ENCODE measurements at regions not wholly inside any gene's neighbourhood (a gene's known extent, or its start where the extent isn't known, plus 50 kb on each side); places are given as distances from the start of the nearest gene placed in this dataset.
A peak's percentile ranks its signal among the peaks of the same experiment; 100 is the strongest.
"Not testable (repeated sequence)": the region's sequence is repeated elsewhere in the genome, so short reads cannot be mapped to it uniquely, and the experiment has no call there.

DNA sequence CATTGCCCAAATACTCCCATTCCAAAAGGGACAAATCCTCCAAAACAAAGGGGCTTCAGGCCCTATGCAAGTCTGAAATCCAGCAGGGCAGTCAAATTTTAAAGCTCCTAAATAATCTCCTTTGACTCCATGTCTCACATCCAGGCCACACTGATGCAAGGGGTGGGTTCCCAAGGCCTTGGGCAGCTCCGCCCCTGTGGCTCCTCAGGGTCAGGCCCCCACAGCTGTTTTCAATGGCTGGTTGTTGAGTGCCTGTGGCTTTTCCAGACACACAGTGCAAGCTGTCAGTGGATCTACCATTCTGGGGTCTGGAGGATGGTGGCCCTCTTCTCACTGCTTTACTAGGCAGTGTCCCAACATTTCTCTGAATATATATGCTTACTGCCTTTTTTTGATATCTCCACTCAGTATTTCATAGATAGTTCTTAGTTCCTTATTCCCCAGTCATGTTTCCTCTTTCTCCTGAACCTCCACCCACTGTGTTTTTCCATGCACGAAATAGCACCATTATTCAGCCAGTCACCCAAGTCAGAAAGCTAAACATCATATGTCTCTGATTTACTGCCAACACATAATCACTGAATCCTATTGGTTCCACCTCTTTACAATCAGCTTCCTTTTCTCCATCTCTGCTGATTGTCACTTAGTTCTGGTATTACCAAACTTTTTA, 172.6 kb upstream of the CACNA2D1 start:
- no peak for TF ChIP-seq JUND (IDR thresholded peaks at IDR 0.05; ENCODE audit: low read depth)
- DNase-seq (ENCODE audit: low read depth in 1 of 2, low spot score in 1 of 2) = no peak
- in situ Hi-C loops (cut with HindIII; ENCODE audit: low pct_unique_long_range_greater_than_20kb, low sequenced_read_pairs) = no loop called here

DNA sequence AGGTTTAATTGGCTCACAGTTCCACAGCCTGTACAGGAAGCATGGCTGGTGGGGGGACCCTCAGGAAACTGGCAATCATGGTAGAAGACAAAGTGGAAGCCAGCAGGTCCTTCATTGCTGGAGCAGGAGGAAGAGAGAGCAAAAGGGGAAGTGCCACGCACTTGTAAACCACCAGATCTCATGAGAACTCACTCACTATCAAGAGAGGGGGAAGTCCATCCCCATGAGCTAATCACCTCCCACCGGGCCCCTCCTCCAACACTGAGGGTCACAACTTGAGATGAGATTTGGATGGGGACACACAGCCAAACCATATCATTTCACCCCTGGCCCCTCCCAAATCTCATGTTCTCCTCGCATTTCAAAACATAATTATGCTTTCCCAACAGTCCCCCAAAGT, 171.9 kb upstream of the CACNA2D1 start:
- TF ChIP-seq JUND (IDR thresholded peaks at IDR 0.05; ENCODE audit: low read depth) = no peak
- no peak for DNase-seq (ENCODE audit: low read depth in 1 of 2, low spot score in 1 of 2)
- in situ Hi-C loops (cut with HindIII; ENCODE audit: low pct_unique_long_range_greater_than_20kb, low sequenced_read_pairs) = no loop called here

DNA sequence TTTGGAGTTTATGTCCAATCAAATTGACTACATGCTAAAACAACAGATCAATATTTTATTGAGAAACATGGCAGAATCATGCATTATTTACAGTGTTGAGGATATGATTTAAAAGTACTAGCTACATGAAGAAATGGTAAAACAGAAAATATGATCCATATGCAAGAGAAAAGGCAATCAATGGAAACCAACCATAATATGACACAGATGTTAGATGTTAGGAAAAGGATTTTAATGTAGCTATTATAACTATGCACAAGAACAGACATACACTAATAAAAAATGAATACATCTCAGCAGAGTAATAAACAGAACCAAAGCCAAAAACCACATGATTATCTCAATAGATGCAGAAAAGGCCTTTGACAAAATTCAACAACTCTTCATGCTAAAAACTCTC, 166.2 kb upstream of the CACNA2D1 start:
- in situ Hi-C loops (cut with HindIII; ENCODE audit: low pct_unique_long_range_greater_than_20kb, low sequenced_read_pairs) = no loop called here
- no peak for TF ChIP-seq JUND (IDR thresholded peaks at IDR 0.05; ENCODE audit: low read depth)

DNA sequence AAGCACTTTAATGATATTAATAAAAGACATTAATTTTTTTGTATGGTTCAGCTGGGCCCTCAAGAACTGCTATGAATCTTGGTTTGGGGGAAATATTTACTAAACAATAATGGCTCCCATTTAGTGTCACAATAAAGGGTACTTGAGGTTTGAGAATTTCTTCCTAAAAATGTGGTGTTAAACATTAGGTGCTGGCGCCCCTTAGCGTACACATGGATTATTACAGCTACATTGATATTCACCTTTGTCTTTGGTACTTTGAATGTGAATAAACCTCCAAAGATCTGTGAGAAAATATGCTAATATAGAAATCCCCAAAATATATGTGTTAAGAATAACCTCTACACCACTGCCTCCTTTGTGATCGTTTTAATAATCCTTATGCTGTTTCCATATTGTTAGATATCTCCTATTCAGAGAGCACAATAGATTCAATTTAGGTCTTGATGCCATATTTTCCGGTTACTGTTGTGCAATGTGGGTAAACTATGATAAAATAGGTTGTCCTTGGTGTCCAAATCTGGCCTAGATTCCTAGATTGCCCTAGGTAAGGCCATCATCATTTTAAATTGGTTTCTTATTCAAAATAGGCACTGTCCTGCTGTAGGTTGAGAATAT, 161.8 kb upstream of the CACNA2D1 start:
- TF ChIP-seq JUND (IDR thresholded peaks at IDR 0.05; ENCODE audit: low read depth) = no peak
- in situ Hi-C loops (cut with HindIII; ENCODE audit: low pct_unique_long_range_greater_than_20kb, low sequenced_read_pairs) = no loop called here
- peak; percentile 10 to 61 for DNase-seq (ENCODE audit: low read depth in 1 of 2, low spot score in 1 of 2)

More for the DNA sequence above, 166.2 kb upstream of the CACNA2D1 start:
- no peak for DNase-seq (ENCODE audit: low read depth in 1 of 2, low spot score in 1 of 2)

DNA sequence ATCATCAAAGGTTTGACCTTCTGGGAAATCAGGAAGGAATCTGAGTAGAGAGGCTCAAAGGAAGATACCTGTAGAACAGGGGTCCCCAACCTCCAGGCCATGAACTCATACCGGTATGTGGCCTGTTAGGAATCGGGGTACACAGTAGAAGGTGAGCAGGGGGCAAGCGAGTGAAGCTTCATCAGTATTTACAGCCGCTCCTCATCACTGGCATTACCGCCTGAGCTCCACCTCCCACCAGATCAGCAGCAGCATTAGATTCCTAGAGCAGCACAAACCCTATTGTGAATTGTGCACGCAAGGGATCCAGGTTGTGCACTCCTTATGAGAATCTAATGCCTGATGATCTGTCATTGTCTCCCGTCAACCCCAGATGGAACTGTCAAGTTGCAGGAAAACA, 158.5 kb upstream of the CACNA2D1 start:
- in situ Hi-C loops (cut with HindIII; ENCODE audit: low pct_unique_long_range_greater_than_20kb, low sequenced_read_pairs) = no loop called here
- no peak for TF ChIP-seq JUND (IDR thresholded peaks at IDR 0.05; ENCODE audit: low read depth)
- no peak for DNase-seq (ENCODE audit: low read depth in 1 of 2, low spot score in 1 of 2)

DNA sequence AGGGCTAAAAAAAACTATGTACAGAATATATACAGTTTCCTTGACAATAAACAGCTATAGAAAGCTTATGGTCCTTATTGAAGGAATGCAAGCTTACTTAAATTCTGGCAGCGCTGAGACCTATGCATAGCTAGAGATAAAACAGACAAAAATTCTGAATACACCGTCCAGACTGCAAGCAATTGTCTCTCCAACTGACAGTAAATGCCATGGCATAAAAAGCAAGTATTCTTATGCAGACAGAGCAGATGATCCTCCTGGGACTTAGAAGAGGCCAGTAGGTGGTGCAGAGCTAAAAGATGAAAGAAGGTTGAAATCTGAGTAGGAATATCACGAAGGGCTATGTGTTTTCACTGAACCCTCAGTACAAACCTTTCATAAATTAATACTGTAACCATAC, 157.0 kb upstream of the CACNA2D1 start:
- in situ Hi-C loops (cut with HindIII; ENCODE audit: low pct_unique_long_range_greater_than_20kb, low sequenced_read_pairs) = no loop called here
- no peak for TF ChIP-seq JUND (IDR thresholded peaks at IDR 0.05; ENCODE audit: low read depth)
- DNase-seq (ENCODE audit: low read depth in 1 of 2, low spot score in 1 of 2) = peak in 1 of 2 experiments; percentile 25

DNA sequence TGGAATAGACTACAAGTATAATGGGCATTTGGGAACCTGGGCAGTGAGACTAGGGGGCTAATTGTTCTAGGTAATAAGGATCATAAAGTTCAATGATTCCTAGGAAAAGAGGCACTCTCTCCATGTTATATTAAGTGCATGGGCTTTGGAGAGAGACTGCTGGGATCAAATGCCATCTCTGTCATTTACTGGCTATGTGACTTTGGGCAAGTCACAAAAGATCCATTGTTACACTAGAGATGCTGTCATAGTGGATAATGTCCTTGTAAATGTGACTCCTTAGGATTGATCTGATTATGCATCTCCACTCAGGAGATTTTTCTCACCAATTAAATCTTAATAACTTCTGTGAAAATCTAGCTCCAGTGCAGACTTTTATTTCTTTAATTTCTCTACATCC, 156.3 kb upstream of the CACNA2D1 start:
- TF ChIP-seq JUND (IDR thresholded peaks at IDR 0.05; ENCODE audit: low read depth) = no peak
- in situ Hi-C loops (cut with HindIII; ENCODE audit: low pct_unique_long_range_greater_than_20kb, low sequenced_read_pairs) = no loop called here
- DNase-seq (ENCODE audit: low read depth in 1 of 2, low spot score in 1 of 2) = no peak

DNA sequence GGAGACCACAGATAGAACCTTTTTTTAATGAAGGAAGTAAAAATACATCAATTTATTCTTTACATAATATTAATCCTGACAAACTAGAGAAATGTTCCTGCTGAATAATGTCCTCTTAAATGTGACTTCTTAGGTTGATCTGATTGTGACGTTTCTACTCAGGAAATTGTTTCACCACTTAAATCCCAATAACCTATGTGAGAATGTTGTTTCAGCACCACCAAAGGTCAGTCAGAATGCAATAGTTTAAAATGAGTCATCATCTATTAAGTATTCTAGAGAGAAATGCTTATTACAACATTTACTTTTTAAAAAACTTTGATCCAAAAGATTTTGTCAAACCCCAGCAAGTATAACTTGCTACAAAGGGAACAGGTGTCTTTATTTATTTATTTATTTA, 155.4 kb upstream of the CACNA2D1 start:
- DNase-seq (ENCODE audit: low read depth in 1 of 2, low spot score in 1 of 2) = no peak

DNA sequence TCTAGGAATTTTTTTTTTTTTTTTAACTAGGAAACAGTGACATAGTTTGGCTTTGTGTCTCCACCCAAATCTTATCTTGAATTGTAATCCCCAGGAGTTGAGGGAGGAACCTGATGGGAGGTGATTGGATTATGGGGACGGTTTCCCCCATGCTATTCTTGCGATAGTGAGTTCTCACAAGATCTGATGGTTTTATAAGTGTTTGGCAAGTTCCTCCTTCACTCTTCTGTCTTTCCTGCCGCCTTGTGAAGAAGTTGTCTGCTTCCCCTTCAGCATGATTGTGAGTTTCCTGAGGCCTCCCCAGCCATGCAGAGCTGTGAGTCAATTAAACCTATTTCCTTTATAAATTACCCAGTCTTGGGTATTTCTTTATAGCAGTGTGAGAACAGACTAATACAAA, 152.2 kb upstream of the CACNA2D1 start:
- in situ Hi-C loops (cut with HindIII; ENCODE audit: low pct_unique_long_range_greater_than_20kb, low sequenced_read_pairs); DNase-seq (ENCODE audit: low read depth in 1 of 2, low spot score in 1 of 2): not testable (repeated sequence)

More for the DNA sequence above, 155.4 kb upstream of the CACNA2D1 start:
- TF ChIP-seq JUND (IDR thresholded peaks at IDR 0.05; ENCODE audit: low read depth) = no peak
- in situ Hi-C loops (cut with HindIII; ENCODE audit: low pct_unique_long_range_greater_than_20kb, low sequenced_read_pairs) = no loop called here

DNA sequence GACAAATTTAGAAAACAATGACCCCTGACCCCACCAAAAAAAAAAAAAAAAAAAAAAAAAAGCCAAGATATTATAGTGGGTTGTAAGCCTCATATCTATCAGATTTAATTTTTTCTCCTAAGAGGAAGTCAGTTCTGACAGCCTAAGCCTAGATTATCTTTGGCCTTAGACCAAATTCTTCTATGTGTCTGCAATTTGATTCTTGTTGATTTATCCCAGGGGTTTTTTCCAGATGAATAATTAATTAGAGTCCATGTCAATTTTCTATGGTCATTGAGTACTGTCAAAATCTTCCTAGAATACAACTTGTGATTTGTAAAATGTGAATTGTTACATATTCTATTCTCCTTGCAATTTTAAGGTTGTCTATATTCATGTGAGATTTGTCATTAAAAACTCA, 151.6 kb upstream of the CACNA2D1 start:
- no peak for TF ChIP-seq JUND (IDR thresholded peaks at IDR 0.05; ENCODE audit: low read depth)
- DNase-seq (ENCODE audit: low read depth in 1 of 2, low spot score in 1 of 2) = no peak
- in situ Hi-C loops (cut with HindIII; ENCODE audit: low pct_unique_long_range_greater_than_20kb, low sequenced_read_pairs) = no loop called here

DNA sequence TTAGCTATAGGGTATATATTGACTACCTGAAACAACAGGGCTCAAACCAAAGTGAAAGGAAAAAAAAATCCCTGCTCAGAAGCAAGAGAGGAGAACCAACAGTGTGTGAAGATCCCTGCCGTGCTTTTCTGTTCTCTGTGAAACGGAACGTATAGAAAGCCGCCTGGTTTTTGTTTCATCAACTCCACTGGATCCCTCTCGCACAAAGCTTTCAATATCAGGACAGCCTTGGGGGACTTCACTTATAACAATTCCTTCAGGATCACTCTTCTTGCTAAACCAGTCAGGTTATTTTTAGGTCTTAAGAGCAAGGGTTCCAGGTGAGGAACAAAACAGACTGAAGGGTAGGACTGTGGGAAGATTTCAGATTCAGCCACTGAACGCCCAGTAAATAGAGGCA, 151.1 kb upstream of the CACNA2D1 start:
- DNase-seq (ENCODE audit: low read depth in 1 of 2, low spot score in 1 of 2) = peak in 1 of 2 experiments; percentile 33
- in situ Hi-C loops (cut with HindIII; ENCODE audit: low pct_unique_long_range_greater_than_20kb, low sequenced_read_pairs) = no loop called here
- TF ChIP-seq JUND (IDR thresholded peaks at IDR 0.05; ENCODE audit: low read depth) = no peak

DNA sequence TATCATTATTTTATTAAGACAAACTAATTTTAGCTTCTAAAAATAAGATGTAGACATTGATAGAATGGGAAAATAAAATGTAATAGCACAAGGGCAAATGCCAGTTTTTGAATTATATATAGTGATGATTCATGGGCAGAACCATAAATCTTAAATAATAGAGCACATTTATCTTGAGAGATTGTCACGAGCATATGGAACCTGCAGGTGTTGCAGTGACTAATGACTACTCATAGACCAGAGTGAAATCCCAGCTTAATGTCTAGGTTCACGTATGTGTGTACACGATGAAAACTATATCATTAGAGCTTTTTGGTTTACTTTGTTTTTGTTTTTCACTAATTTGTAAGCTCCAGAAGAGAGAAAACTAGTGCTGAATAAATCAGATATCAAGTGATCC, 150.2 kb upstream of the CACNA2D1 start:
- in situ Hi-C loops (cut with HindIII; ENCODE audit: low pct_unique_long_range_greater_than_20kb, low sequenced_read_pairs) = no loop called here
- TF ChIP-seq JUND (IDR thresholded peaks at IDR 0.05; ENCODE audit: low read depth) = no peak
- DNase-seq (ENCODE audit: low read depth in 1 of 2, low spot score in 1 of 2) = no peak

DNA sequence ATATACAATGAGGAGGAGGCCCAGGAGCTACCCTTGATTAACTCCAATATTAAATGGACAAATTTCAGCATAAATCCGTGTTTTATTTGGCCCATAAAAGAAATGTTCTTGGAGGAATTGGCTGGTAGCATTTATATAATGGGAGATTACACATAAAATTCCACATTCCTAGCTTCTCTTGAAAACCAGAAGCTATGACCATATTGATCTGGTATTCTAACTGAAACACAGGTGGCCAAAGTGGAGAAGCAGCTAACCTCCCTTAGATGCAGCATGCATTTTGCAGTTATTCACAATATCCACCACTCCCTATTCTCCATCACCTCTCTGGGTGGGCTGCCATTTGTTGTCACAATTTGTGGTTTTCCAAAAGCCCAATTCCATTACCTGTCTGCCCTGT, 148.8 kb upstream of the CACNA2D1 start:
- DNase-seq (ENCODE audit: low read depth in 1 of 2, low spot score in 1 of 2) = no peak
- in situ Hi-C loops (cut with HindIII; ENCODE audit: low pct_unique_long_range_greater_than_20kb, low sequenced_read_pairs) = no loop called here
- no peak for TF ChIP-seq JUND (IDR thresholded peaks at IDR 0.05; ENCODE audit: low read depth)

DNA sequence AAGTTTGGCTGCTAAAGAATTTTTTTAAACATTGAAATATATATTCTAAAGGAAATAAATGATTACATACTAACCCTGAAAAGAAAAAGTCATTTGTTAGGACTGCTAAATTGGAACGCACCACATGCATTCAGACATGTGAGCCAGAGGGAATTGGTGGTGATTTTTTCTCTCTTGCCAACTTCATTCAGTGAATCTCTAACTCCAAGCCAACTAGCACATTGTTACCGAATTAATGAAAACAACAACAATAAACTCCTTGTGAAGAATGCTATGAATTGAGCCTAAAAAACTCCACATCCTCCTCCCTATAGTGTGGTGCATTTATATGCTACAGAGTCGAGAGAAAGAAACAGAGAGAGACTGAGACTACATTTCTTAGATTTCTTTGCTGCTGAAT, 135.5 kb upstream of the CACNA2D1 start:
- in situ Hi-C loops (cut with HindIII; ENCODE audit: low pct_unique_long_range_greater_than_20kb, low sequenced_read_pairs) = no loop called here
- DNase-seq (ENCODE audit: low read depth in 1 of 2, low spot score in 1 of 2) = no peak
- TF ChIP-seq JUND (IDR thresholded peaks at IDR 0.05; ENCODE audit: low read depth) = no peak

Measured in T47D (cell line).